GM12873 (cell line): ENCODE measurements at regions not wholly inside any gene's neighbourhood (a gene's known extent, or its start where the extent isn't known, plus 50 kb on each side); places are given as distances from the start of the nearest gene placed in this dataset.

Source experiments
- TF ChIP-seq, protein P1 (sequence below): IDR thresholded peaks from 2 replicates; pipeline ENCODE4 v1.5.1; 2012; ENCODE audit warnings: low read depth, mild to moderate bottlenecking, moderate library complexity, low read length, control low read depth; ENCODE audit not compliant: insufficient read depth; ENCODE audit errors: missing control alignments

DNA sequence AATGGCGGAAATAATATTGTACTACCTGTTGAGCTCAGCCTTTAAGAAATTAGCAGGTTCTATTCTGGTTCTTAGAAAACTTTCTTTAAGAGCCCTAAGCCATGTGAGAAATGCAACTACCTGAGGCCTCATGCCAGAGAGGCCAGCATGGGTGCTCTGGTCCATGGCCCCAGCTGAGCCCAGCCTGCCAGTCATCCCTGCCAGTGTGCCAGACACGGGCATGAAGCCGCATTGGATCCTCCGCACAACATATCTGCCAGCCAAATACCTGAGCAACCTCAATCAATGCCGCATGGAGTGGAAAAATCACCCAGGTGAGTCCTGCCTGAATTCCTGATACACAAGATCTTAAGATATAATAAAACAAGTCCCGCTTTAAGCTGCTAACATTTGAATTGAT, 91.8 kb downstream of the C21orf91 start:
- TF ChIP-seq, protein P1, sequence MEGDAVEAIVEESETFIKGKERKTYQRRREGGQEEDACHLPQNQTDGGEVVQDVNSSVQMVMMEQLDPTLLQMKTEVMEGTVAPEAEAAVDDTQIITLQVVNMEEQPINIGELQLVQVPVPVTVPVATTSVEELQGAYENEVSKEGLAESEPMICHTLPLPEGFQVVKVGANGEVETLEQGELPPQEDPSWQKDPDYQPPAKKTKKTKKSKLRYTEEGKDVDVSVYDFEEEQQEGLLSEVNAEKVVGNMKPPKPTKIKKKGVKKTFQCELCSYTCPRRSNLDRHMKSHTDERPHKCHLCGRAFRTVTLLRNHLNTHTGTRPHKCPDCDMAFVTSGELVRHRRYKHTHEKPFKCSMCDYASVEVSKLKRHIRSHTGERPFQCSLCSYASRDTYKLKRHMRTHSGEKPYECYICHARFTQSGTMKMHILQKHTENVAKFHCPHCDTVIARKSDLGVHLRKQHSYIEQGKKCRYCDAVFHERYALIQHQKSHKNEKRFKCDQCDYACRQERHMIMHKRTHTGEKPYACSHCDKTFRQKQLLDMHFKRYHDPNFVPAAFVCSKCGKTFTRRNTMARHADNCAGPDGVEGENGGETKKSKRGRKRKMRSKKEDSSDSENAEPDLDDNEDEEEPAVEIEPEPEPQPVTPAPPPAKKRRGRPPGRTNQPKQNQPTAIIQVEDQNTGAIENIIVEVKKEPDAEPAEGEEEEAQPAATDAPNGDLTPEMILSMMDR: no peak

DNA sequence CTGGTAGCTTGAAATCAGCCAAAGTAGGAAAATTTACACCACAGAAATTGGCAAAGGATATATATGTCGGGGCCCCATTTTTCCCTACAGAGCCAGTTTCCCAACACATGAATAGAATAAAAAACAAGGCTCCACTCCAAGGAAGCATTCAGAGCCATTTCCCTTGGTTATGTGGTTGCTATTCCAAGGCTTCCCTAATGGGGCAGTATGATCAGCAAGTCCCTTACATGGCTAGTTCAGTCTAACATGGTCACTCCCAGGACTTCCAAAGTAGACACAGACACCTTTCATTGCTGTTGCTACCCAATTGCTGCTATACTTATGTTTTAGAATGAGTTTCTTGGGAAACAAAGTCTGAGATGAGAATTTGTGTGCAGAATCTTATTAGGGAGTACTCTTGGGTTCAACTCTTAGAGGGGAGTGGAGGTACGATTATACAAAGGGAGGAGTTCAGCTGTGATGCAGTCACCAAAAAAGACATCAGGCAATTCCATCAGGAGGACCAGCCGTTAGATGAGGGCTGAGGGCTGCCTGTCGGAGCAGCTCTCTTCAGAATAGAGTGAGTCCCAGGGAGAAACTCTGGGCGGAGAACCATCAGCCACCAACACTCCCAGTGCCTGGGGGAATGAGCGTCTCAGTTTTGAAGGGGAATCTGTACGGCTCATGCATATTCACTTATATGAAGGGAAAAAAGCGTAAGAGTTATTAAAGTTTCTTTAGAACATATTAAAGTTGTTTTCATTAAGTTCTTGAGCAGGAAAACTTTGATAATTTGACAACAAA, 92.9 kb downstream of the C21orf91 start:
- TF ChIP-seq, protein P1: peak; percentile 26

DNA sequence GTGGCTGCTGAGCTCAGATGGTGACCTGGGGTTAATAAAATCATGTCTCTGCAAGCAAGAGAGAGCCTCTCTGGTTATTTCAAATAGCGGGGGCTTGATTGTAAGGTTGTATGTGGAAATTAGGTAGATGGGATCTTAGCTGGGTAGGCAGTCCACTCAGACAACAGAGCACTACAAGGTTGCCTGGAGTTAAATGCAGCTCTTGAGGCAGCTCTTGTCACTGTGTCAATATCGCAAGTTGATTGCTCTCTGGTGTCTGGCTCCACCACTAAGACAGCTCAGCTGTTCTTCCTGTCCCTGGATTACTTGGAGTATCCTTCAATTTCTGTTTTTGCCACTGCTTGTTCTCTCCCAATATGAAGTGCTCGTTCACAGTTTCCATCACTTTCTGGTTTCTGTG, 93.8 kb downstream of the C21orf91 start:
- TF ChIP-seq, protein P1: no peak

DNA sequence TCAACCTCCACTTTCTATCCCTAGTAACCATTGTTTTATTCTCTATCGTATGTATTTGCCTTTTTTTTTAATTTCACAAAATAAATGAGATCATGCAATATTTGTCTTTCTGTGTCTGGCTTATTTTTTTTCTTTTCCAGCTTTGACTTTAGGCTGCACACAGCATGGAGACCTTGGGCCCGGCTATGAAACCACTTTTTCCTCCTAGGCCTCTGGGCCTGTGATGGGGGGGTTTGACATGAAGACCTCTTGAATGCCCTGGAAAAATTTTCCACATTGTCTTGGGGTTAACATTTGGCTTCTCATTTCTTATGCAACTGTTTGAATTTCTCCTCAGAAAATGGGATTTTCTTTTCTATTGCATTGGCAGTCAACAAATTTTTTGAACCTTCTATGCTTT, 100.2 kb upstream of the BTG3 start:
- TF ChIP-seq, protein P1: no peak

DNA sequence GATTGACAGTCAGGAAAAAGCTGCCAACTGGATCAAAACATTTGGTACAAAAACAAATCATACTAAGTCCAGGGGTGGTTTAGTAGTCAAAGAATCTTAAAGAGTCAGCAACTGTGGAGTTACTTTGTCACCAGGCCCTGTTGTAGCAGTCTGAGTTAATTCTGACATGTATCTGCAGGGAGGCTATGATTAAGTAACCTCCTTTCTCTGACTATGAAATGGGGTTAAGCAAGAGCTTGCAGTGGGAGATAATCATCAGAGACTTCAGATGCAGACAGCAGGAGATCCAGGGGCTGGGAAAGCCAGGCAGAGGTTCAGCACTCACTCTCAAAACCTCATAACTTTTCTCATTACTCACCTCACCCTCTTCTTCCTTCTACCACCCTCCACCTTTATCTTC, 99.2 kb upstream of the BTG3 start:
- TF ChIP-seq, protein P1: no peak

DNA sequence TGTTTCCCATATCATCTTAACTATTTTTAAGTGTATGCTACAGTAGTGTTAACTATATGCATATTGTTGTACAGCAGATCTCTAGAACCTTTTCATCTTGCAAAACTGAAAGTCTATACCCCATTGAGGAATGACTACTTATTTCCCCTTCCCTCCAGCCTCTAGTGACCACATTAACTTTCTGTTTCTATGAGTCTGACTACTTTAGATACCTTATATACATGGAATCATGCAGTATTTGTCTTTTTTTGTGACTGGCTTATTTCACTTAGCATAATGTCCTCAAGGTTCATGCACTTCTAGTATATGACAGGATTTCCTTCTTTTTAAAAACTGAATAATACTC, 96.5 kb upstream of the BTG3 start:
- TF ChIP-seq, protein P1: no peak

DNA sequence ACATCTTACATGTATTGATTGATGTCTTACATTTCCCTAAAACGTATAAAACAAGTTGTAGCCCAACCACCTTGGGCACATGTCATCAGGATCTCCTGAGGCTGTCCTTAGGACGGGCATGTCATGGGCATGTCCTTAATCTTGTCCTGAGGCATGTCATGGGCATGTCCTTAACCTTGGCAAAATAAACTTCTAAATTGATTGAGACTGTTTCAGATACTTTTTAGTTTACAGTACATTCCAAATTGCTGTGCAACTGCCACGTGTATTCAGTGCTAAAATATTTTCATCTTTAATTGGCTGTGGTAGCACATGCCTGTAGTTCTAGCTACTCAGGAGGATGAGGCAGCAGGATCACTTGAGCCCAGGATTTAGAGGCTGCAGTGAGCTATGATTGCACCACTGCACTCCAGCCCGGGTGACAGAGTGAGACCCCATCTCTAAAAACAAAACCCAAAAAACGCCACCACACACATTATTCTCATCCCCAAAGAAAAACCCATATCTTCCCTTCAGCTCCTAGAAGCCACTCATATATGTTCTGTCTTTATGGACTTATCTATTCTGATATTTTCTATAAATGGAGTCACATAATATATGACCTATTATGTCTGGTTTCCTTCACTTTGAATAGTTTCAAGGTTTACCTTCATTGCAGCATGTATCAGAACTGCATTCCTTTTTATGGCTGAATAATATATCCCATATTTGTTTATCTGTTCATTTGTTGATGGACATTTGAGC, 96.0 kb upstream of the BTG3 start:
- TF ChIP-seq, protein P1: no peak
